Ammon's horn (tissue), 1 donor: ENCODE measurements at regions not wholly inside any gene's neighbourhood (a gene's known extent, or its start where the extent isn't known, plus 50 kb on each side); places are given as distances from the start of the nearest gene placed in this dataset.
"Not testable (repeated sequence)": the region's sequence is repeated elsewhere in the genome, so short reads cannot be mapped to it uniquely, and the experiment has no call there.

Experiments
- DNase-seq: peaks from one replicate; pipeline ENCODE4 v3.0.0-alpha.2; 2016; ENCODE audit warnings: low spot score

DNA sequence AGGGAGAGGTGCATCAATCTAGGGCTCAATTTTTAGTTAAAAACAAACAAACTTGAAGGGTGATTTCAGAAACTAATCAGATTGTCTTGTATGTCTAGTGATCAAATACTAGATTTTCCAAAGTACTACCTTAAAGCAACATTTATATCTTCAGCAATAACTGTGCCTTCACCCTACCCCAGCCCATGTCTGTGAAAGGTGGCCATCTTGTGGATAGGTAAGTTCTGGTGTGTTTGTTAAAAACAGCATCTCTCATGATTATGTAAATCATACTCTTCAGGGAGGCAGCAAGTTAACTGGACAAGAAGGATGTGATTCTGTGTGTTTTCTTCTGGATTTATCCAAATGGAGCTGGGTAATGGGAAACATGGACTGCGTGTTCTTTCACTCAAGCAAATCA, 81.4 kb upstream of the ACSL1 start:
- DNase-seq: no peak

DNA sequence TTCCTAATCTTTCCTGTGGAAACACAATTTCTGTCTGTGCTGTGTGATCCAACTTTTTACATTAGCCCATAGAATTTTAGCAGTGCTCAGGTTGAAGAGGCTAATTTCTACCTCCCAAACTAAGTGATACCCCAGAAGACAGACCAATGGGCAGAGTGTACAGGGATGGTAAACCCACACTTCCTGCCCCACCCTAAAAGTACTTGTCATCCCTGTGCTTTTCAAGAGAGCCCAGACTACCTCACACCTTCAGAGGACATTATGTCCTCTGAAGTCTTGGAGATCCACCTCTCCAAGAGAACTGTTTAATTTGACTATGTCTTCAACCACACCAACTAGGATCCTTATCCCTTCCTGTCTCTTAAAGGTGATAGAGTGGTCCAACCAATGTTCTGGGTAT, 82.0 kb upstream of the ACSL1 start:
- DNase-seq: no peak

DNA sequence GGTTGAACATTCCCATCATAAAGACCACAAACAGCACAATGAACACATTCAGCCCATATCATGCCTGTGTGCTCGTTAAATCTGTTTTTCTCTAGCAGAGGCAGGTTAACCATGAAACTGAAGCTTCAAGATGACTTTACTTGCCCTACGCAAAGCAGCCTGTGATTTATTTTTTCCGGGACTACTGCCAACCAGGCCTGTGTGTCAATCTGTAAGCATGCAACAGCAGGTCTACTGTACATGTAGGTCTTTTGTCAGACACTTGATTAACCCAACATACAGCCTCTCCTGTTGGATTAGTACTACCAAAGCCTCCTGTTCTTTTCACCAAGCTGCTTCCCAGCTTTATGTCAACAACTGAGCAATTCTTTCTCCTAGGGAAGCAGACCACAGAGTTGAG, 85.5 kb upstream of the ACSL1 start:
- no peak for DNase-seq

DNA sequence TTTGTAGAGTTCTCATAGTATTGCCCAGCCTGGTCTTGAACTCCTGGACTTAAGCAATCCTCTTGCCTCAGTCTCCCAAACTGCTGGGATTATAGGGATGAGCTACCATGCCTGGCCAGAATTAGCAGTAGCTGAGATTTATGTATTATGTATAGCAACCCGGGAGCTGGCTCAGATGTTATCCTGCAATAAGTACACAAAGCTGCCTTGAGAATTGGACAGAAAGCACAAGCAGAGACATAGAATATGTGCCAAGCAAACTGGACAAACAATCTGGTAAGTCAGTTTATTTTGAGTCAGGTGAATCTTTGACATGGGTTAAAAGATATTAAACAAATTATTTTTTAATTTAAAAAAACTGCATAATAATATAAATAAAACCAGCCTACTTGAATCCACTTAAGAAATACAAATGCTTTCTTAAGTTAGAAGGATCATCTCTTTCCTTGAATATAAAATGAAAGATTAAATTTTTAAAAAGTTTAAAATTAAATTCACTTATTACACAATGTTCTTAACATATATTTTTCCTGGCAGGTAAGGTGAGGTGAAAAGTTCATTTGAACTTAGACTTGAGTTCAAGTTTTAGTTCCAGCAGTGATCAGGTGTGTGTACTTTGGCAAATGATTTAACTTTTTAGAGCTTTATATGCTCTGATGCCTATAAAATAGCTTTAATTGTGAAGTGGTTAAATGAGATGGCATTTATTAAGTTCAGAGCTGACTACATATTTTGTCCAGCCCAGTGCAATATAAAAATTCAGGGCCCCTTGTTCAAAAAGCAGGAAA, 87.8 kb upstream of the ACSL1 start:
- DNase-seq: no peak

DNA sequence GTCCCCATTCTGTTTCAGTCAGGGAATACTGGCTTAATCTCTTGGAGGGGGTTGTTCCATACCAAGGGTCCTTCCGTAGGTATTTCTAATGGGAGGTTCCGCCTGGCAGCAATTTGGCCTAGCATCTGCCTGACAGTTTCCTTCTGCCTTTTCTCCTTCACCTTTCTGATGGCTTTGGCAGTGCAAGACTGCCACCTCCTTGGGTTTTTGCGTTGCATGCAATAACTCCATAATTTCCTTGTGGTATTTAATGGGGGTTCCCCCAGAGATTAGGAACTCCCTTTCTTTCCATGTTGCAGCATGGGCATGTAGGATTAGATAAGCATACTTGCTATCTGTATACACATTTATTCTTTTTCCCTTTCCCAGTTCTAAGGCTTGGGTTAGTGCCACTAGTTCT, 93.0 kb upstream of the ACSL1 start:
- DNase-seq: not testable (repeated sequence)

DNA sequence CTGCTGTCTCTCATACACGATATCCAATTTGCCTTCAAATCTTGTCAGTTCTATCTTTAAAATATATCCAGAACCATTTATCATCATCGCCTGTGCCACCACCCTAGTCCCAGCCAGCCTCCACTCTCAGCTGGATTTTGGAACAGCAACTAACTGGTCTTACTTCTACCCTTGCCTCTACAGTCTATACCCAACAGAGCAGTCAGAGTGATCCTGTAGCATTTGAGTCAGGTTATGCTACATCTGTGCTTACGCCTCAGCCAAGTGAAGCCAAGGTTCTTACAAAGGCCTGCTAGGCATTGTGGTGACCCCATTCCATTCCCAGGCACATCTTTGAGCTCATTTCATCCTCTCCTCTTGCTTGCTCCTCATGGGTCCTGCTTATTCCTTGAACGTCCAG, 95.7 kb upstream of the ACSL1 start:
- no peak for DNase-seq

DNA sequence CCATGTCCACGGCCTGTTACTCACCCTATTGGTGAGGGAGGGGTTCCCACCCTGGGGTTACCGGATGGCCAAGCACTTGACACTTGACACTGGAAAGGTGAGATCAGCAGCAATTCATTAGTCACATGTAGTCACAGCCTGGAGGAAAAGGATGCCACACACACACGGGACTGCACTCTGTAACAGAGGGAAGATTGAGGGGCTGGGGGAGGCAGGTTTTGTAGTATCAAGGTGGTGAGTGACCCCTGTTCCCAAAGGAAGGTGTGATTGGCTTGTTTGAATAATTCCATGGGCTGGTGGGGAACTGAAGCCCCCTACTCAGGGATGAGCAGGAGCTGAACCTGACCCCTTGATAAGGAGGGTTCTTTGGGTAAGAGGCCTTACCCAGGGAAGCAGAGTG, 96.0 kb upstream of the HELT start:
- DNase-seq: no peak

DNA sequence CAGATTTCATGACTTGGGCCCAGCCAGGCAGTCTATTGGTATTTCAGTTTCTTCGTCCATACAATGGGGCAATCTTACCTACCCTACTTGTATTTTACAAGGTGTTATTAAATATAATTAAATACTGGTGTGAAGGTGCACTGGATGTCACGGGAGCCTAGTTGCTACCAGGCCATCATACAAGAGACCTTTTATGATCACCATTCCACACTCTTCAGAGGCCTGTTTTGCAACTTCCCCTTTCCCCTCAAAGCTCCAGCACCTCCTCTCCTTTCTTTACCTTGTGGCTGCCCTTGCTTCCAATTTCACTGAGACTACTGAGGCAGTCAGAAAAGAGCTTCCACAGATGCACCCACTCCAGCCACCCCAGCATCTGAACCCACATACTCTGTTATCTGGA, 93.8 kb upstream of the HELT start:
- no peak for DNase-seq

DNA sequence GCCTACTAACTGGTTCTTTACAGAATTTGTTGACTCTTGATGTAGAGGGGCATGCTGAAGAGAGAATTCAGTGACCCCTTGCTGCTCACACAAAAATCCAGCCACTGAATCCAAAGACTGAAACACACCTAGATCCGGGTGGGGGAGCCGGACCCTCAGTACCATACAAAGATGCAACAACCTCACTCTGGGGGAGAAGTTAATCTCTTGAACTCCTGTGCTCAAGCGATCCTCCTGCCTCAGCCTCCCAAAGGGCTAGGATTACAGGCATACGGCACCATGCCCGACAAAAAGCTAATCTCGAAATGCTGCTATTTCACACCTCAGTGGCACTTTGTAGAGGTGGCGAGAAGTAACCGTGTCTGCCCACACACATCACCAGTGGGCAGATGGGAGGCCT, 88.8 kb upstream of the HELT start:
- DNase-seq: no peak

DNA sequence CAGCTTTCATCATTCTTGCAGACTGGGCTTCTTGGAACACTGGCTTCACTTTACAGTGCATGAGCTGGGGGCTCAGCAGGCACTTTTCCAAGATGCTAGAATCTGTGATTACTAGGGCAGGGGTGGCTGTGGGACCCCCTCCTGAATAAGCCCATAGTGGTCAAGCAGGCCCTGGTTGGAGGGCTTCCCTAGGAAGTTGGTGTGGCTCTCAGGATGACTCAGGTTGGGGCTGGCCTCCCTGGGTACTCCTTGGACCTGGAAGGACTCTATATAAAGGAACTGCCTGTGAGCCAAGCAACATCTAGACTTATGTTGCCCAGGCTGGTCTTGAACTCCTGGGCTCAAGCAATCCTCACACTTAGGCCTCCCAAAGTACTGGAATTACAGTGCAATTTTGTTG, 88.3 kb upstream of the HELT start:
- no peak for DNase-seq

DNA sequence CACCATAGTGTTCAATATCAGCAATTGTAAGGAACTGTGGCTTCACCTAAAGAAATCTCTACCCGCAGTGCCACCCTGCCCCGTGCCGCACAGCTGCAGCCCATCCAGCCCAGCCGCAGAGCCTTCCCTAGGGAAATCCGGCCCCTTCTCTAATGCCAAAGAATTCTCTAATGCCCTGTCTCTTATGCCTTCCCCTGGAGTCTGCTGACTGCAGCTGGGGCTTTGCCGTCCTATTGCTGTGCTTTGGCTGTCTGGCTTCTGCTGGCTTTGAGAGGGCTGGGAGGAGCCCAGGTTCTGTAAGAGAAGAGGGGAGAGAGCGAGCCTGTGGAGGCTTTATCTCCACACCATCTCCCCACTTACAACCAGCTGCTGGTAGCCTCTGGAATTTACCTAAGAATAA, 85.9 kb upstream of the HELT start:
- no peak for DNase-seq

DNA sequence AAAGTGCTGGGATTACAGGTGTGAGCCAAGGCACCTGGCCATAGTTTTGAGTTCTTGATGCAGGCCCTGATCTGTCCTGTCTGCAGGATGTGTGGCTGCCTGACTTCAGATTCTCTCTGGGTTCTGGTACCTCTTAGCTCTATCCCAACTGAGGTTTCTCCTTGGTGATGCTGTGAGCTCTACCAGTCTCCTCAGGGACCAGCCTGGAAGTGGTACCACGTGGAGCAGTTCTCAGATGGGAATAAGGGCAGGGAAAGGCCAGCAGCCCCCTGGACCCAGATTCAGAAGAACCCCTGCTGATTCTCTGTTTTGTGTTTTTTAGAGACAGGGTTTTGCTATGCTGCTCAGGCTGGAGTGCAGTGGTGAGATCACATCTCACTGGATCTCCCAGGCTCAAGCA, 85.0 kb upstream of the HELT start:
- no peak for DNase-seq

DNA sequence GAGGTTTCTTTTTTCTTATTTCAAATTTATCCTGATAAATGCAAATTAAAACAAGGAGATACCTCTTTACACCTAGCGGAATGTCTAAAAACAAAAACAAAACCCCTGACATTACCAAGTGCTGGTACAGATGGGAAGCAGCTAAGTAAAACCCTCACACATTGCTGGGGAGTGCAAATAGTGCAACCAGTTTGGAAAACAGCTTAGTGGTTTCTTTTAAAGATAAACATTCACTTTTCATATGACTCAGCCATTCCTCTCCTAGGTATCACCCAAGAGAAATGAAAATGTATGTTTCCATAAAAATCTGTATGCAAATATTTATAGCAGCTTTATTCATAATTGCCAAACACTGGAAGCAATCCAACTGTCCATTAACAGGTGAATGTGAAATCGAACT, 84.1 kb upstream of the HELT start:
- DNase-seq: no peak

DNA sequence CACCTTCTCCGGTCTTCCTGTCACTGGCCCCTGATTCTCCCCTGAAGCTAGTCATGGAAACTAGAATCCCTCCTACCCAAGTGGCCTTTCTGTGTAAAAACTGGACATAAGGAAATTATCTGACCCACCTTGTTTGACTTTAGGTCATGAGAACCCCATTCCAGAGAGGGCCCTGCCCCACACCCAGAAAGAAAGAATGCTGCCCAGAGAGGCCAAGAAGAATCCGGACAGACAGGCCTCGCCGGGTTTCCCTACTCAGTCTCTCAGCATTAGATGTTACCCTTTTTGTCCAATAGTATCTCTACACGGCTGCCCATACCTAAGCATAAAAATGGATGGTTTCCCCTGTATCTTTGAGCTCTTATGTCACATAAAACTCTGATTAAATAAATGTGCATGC, 83.3 kb upstream of the HELT start:
- no peak for DNase-seq

DNA sequence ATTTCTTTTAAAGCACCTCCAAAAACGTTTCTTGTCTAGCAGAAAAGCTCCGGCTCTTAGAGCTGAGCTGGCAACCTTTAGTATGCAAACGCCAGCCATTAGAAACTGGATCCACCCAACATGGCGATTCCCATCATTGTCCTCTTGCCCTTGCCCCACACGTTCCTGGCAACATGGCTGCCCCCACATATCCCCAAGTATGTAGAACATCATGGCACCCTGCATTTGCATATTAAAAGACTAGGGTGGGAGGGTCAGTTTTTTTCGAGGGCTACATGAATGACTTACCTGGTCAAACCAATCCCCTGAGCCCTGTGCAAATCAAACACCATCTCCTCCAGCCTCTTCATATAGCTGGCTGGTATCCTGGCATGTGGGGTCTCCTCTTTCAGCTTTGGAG, 82.2 kb upstream of the HELT start:
- no peak for DNase-seq

DNA sequence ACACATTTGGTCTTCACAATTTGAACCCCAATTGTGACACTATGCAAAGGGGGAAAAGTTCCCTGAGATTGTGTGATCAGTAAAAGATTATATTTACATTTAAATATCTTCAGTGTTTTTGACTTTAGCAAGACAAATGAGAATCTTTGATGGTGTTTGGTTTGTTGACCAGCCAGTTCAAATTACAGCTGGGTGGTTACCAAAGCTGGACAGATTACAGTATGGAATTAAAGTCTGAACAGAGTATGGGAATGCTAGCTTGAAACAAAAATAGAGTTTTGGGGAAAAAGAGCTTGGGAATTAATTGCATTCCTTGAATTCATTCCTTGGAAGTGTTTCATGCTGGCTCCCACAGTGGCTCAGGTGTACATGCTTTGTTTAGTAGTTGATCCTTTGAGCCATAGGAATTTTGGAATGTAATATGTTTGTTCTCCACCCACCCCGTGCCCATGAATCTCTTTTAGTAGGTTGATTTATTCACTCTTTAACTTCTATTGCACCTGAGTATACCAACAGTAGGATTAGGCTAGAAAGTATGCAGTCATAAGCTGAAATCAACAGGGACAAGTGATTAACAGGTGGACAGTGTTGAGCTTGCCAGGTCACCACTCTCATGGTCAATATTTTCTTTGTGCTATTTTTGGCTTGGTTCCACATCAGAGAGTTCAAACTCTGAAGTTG, 81.1 kb upstream of the HELT start:
- no peak for DNase-seq

DNA sequence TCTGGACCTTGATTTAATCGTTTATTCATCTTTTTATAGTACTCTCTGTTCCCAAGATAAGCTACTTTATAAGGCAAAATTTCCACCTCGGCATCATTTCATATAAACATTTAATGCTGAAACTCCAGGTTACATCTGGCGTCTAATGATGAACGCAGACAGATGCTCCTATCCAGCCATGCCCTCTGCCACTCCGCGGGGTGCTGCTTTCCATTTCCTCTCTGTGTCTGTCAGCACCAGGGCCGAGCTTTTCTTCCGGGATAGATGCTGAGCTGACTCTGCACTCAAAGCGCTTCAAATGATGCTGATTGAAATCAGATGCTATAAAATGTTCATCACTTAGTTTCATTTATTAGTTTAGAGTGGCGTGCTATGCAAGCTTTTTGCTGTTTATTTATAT, 80.5 kb upstream of the HELT start:
- DNase-seq: no peak

DNA sequence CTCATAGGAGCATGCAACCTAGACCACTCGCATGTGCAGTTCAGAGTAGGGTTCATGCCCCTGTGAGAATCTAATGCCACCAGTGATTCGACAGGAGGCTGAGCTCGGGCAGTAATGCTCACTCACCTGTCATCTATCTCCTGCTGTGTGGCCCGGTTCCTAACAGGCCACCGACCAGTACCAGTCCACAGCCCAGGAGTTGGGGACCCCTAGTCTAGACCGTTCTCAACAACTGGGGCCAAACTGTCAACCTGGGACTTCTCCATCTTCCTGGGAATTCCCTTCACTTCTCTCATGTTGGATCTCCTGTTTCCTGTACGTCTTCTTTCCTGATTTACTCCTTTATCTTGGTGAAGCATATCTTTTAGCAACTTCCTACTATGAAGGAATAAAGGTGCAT, 79.4 kb upstream of the HELT start:
- DNase-seq: no peak

DNA sequence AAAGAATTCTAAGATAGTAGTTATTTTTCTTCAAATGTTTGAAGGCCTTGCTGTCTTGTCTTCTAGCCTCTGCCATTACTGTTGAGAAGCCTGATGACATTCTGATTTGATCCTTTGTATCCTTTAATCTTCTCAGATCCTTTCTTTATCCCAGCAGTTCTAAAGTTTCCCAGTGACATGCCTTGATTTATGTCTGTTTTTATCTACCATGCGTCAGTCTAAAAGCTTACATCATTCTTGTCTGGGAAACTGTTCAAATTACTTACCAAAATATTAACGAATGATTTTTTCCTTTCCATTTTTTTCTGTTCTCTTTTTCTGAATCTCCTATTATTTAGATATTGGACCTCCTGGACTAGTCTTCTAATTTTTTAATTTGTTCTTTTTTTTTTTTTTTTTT, 78.3 kb upstream of the HELT start:
- DNase-seq: no peak

DNA sequence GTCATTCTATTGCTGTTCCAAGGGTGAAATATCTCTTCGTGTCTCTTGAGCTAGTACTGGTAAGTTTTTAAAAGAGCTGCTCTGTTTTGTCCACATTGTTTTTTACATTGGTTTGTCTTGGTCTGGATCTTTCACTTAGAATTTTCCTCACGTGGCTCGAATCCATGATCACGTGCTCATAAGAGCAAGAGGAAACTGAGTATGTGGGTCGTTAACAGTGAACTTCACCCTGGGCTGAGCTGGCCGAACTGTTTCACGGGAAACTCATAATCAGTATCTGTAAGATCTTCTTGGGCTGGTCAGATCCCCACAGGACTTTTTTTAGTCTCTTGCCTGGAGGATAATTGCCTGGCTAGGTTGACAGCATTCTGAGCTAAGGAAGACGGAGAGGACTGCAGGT, 77.8 kb upstream of the HELT start:
- no peak for DNase-seq

DNA sequence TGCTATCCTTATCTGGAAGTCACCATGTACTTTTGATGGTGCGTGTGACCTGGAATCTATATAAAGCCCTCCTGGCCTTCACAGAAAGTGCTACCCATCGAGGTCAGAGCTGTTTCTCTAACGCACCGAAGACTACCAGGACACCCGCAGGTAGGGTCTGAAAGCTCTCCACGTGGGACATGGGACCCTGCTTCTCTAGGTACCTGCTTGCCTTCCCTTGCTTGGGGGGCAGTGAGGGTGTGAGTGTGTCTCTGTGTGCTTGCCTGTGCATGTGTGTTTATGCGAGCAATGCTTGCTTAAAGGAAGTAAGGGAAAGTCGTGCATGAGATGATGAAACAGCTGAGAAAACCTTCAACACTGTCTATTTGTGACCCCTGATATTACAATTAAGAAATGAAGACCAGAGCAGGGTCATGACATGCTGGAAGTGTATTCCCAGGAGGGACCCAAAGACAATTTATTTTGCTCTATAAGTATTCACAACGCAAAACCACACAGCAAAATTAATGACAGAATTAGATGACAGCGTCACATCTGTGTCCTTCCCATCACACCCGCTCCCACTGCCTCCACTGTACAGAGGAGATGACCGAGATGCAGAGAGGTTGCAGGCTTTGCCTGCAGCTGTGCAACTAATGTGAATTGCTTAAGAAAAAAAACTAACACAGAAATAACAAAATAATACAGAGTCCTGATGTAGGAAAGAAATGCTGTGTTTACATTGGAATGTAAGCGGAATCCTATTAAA, 76.4 kb upstream of the HELT start:
- DNase-seq: no peak

DNA sequence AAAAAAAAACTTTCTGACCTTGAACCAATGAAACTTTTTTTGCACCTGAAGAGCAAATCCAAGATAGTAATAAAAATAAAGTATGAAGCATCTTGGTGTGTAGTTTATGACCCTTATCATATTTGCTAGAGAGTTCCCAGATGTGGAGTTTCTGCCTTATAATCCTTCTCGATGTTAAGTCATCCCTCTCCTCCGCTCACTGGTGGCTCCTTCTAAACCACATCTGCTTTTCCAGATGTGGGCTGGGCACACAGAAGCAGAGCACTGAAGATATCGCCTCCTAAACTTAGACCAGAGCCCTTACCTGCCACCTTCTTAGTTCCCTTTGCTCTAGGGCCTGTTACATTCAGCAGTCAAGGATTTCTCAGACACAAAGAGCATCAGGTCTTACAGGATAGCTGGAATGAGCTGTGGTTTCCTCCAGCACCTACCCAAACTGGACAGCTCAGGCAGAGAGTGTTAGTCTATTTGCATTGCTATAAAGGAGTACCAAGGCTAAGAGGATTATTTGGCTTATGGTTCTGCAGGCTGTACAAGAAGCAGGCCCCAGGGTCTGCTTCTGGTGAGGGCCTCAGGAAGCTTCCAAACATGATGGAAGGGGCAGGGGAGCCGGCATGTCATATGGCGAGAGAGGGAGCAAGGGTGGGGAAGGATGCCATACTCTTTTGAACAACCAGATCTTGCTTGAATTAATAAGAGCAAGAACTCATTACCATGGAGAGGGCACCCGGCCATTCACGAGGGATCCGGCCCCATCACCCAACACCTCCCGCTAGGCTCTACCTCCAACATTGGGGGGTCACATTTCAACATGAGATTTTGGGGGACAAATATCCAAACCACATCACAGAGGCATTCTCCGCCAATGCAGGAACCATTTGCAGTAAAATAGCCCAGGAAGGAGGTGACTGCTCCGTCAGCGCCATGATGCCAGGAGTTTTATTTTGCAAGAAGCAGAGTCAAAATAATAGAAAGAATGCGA, 75.6 kb upstream of the HELT start:
- no peak for DNase-seq
